ENCODE measurements at regions not wholly inside any gene's neighbourhood (a gene's known extent, or its start where the extent isn't known, plus 50 kb on each side); places are given as distances from the start of the nearest gene placed in this dataset.

- H4K91ac ChIP-seq (replicated peaks; ENCODE audit: insufficient read length, low read length), result no peak overlapping the region
- no peaks in the 10 kb centered on the region for H4K20me1 ChIP-seq (replicated peaks in 1 of 2; ENCODE audit: control insufficient read depth in 1 of 2, insufficient read depth in 2 of 2, low read length in 2 of 2)
- H2AFZ ChIP-seq (ENCODE audit: low read length), result no peak overlapping the region
- DNase-seq (ENCODE audit: low read depth in 1 of 2, low spot score in 2 of 2), result no peak
- no peak overlapping the region for H4K5ac ChIP-seq (ENCODE audit: insufficient read length, low read depth, low read length)
- no peak overlapping the region for H3K4me3 ChIP-seq (ENCODE audit: extremely low read depth in 1 of 4, insufficient read depth in 2 of 4, low read depth in 3 of 4, low read length in 4 of 4)
- H3K4me1 ChIP-seq (replicated peaks in 1 of 4; ENCODE audit: control insufficient read depth in 3 of 4, insufficient read depth in 4 of 4, low read length in 3 of 4), result peaks cover 4 to 20% (median 6%) of the 10 kb centered on the region in 4 experiments; a peak in 5 of 7 replicates
- no peak overlapping the region for H4K8ac ChIP-seq (ENCODE audit: extremely low read depth, insufficient read depth, low read length)
- ChIA-PET POLR2A (ENCODE audit: partially characterized antibody) (interaction anchor here (1.4 to 3.4 kb wide), 3 partner anchors 17 to 58 kb away, joined by 4 to 10 read pairs (median 9); partner anchors contain the start of gene RPL22L1), CTCF (ENCODE audit: partially characterized antibody) (interaction anchor here (0.6 to 7.8 kb wide), 94 partner anchors 9 to 624 kb away, joined by 3 to 273 read pairs (median 5); partner anchors contain the start of genes CLDN11 and SLC7A14)
- H3K36me3 ChIP-seq (ENCODE audit: control insufficient read depth in 2 of 4, insufficient read depth in 4 of 4, low read length in 3 of 4), result no peaks in the 10 kb centered on the region
- no peak overlapping the region for H2BK15ac ChIP-seq (ENCODE audit: low read length)
- H2BK5ac ChIP-seq (ENCODE audit: low read depth, low read length), result no peak overlapping the region
- H3K79me2 ChIP-seq (ENCODE audit: control insufficient read depth in 1 of 2, insufficient read depth in 2 of 2, low read length in 2 of 2), result no peaks in the 10 kb centered on the region
- no peak overlapping the region for H3K56ac ChIP-seq (replicated peaks; ENCODE audit: insufficient read length, low read depth, low read length)
- TF ChIP-seq EZH2 (IDR thresholded peaks at IDR 0.05; ENCODE audit: low read depth, low read length, severe bottlenecking) (no peak), MAFK (IDR thresholded peaks at IDR 0.05; ENCODE audit: low read depth, low read length) (no peak), TAF7 (optimal IDR thresholded peaks at IDR 0.05; ENCODE audit: borderline replicate concordance, low read depth, low read length) (no peak), POLR2A (IDR thresholded peaks at IDR 0.05; ENCODE audit: control extremely low read depth in 1 of 2, low read depth in 2 of 2, low read length in 2 of 2) (no peak), ATF2 (IDR thresholded peaks at IDR 0.05; ENCODE audit: low read length) (no peak), BRCA1 (IDR thresholded peaks at IDR 0.05; ENCODE audit: low read depth, low read length) (no peak), SIN3A (conservative IDR thresholded peaks at IDR 0.05 in 1 of 2, IDR thresholded peaks at IDR 0.05 in 1 of 2; ENCODE audit: low read depth in 1 of 2, low read length in 2 of 2) (no peak), FOSL1 (IDR thresholded peaks at IDR 0.05; ENCODE audit: insufficient read depth, low read depth, low read length) (no peak)
- H3K4me2 ChIP-seq (ENCODE audit: insufficient read depth in 1 of 2, low read depth in 2 of 2, low read length in 2 of 2), result no peak overlapping the region
- no peak overlapping the region for H2BK12ac ChIP-seq (ENCODE audit: low read depth, low read length)
- H3K23ac ChIP-seq (ENCODE audit: insufficient read length), result no peak overlapping the region
- H3K14ac ChIP-seq (ENCODE audit: insufficient read length), result no peak overlapping the region
- H2BK20ac ChIP-seq (ENCODE audit: low read length), result no peak overlapping the region
- WGBS, 2 experiments (ENCODE audit: extremely low coverage in 1 of 2, insufficient coverage in 1 of 2, insufficient read length in 1 of 2, insufficient replicate concordance in 2 of 2, low coverage in 1 of 2, low lambda C conversion rate in 2 of 2, missing lambda C conversion rate in 1 of 2), result 89% methylated on average over 5 of the region's 5 CpGs; no CpG with 5 or more reads in 1 of the 2 experiments
- H3K18ac ChIP-seq (ENCODE audit: extremely low read depth, low read length), result no peak overlapping the region
- no peak overlapping the region for H3K27ac ChIP-seq (ENCODE audit: low read depth, low read length)
- H3K79me1 ChIP-seq (ENCODE audit: low read depth, low read length), result no peaks in the 10 kb centered on the region
- FAIRE-seq, result no peak
- no peaks in the 10 kb centered on the region; a peak in 1 of 4 replicates for H3K9me3 ChIP-seq (ENCODE audit: insufficient read depth in 2 of 2, low read depth in 1 of 2, low read length in 1 of 2)
- no peaks in the 10 kb centered on the region; the same call in 1 of the 2 replicates for H3K23me2 ChIP-seq (ENCODE audit: low read depth, low read length)
- no peak overlapping the region for H2BK120ac ChIP-seq (replicated peaks; ENCODE audit: low read depth, low read length)
- H2AK5ac ChIP-seq (ENCODE audit: low read depth, low read length), result no peak overlapping the region
- no peak overlapping the region for H3K9ac ChIP-seq (replicated peaks in 1 of 4; ENCODE audit: extremely low read depth in 1 of 4, low read depth in 3 of 4, low read length in 3 of 4)
- H3K27me3 ChIP-seq (replicated peaks in 1 of 4; ENCODE audit: control insufficient read depth in 3 of 4, extremely low read depth in 1 of 4, insufficient read depth in 3 of 4, low read length in 3 of 4), result no peaks in the 10 kb centered on the region
- no peak overlapping the region for H3K4ac ChIP-seq (replicated peaks; ENCODE audit: insufficient read length, low read depth, low read length)
These were observed 58.5 kb downstream of the RPL22L1 start for GRCh38 chr3:170811515-170811914.
